ENCODE measurements at regions not wholly inside any gene's neighbourhood (a gene's known extent, or its start where the extent isn't known, plus 50 kb on each side); places are given as distances from the start of the nearest gene placed in this dataset.
A peak's percentile ranks its signal among the peaks of the same experiment; 100 is the strongest.

- TF ChIP-seq ZNF281 (CRISPR knock-in tag; IDR thresholded peaks at IDR 0.05) = no peak
- no peak for TF ChIP-seq NFATC4 (CRISPR knock-in tag; IDR thresholded peaks at IDR 0.05)
- TF ChIP-seq ZNF121 (CRISPR knock-in tag; IDR thresholded peaks at IDR 0.05) = no peak
Measured at GRCh38 chr2:106037262-106037661, 156.8 kb downstream of the UXS1 start (continued).

GRCh38 chr2:106034325-106034724 is 159.8 kb downstream of the UXS1 start:
- ChIA-PET CTCF (no interaction called here), POLR2A (no interaction called here)
- Mint-ChIP-seq H3K4me3 (no peak overlapping the region), H3K27ac (no peak overlapping the region), H3K36me3 (no peaks in the 10 kb centered on the region), H3K9me3 (peaks cover 13% of the 10 kb centered on the region), H3K27me3 (ENCODE audit: low read depth) (no peaks in the 10 kb centered on the region), H3K4me1 (peaks cover 12% of the 10 kb centered on the region)
- TF ChIP-seq FOXP4 (CRISPR knock-in tag; IDR thresholded peaks at IDR 0.05) (no peak), GABPB1 (CRISPR knock-in tag; IDR thresholded peaks at IDR 0.05) (peak; percentile 89)
- no peak for ATAC-seq
- DNase-seq (ENCODE audit: low spot score) = no peak

GRCh38 chr2:106032676-106033075 is 161.4 kb downstream of the UXS1 start:
- CTCF ChIA-PET = interaction anchor here (0.7 kb wide), 1 partner anchor 456 kb away, joined by 4 read pairs; no protein-coding TSS in a partner anchor
- no peak overlapping the region for H3K4me3 Mint-ChIP-seq

More at GRCh38 chr2:106032676-106033075, 161.4 kb downstream of the UXS1 start:
- POLR2A ChIA-PET = no interaction called here
- DNase-seq (ENCODE audit: low spot score) = no peak
- Mint-ChIP-seq H3K4me1 (peaks cover 6% of the 10 kb centered on the region), H3K27ac (no peak overlapping the region), H3K9me3 (peaks cover 18% of the 10 kb centered on the region), H3K27me3 (ENCODE audit: low read depth) (no peaks in the 10 kb centered on the region), H3K36me3 (no peaks in the 10 kb centered on the region)
- no peak for TF ChIP-seq ATF1 (CRISPR knock-in tag; IDR thresholded peaks at IDR 0.05)
- no peak for TF ChIP-seq FOXP1 (CRISPR knock-in tag; IDR thresholded peaks at IDR 0.05; ENCODE audit: borderline replicate concordance)
- TF ChIP-seq ZNF121 (CRISPR knock-in tag; IDR thresholded peaks at IDR 0.05) = no peak
- no peak for TF ChIP-seq CREB1 (CRISPR knock-in tag; IDR thresholded peaks at IDR 0.05)
- no peak for TF ChIP-seq NFE2L1 (CRISPR knock-in tag; IDR thresholded peaks at IDR 0.05)
- TF ChIP-seq HMGXB4 (CRISPR knock-in tag; IDR thresholded peaks at IDR 0.05) = no peak
- no peak for TF ChIP-seq MAX (CRISPR knock-in tag; IDR thresholded peaks at IDR 0.05)
- TF ChIP-seq PRDM15 (CRISPR knock-in tag; IDR thresholded peaks at IDR 0.05) = no peak
- no peak for TF ChIP-seq NR3C1 (CRISPR knock-in tag; conservative IDR thresholded peaks at IDR 0.05; ENCODE audit: low read depth)
- TF ChIP-seq SP1 (CRISPR knock-in tag; conservative IDR thresholded peaks at IDR 0.05) = no peak
- TF ChIP-seq CREM (CRISPR knock-in tag; IDR thresholded peaks at IDR 0.05) = no peak
- no peak for TF ChIP-seq TEAD1 (CRISPR knock-in tag; IDR thresholded peaks at IDR 0.05)
- TF ChIP-seq ZNF423 (CRISPR knock-in tag; IDR thresholded peaks at IDR 0.05) = no peak
- TF ChIP-seq FOXP4 (CRISPR knock-in tag; IDR thresholded peaks at IDR 0.05) = no peak
- TF ChIP-seq ERG (CRISPR knock-in tag; IDR thresholded peaks at IDR 0.05) = no peak
- TF ChIP-seq MLX (CRISPR knock-in tag; IDR thresholded peaks at IDR 0.05) = no peak
- TF ChIP-seq FOXK1 (CRISPR knock-in tag; IDR thresholded peaks at IDR 0.05) = no peak
- ATAC-seq = no peak
